T-helper 17 cell (primary cell): ENCODE measurements at regions not wholly inside any gene's neighbourhood (a gene's known extent, or its start where the extent isn't known, plus 50 kb on each side); places are given as distances from the start of the nearest gene placed in this dataset.

ENCODE experiments used
- ATAC-seq: fragments of 150-1000 bp; cut with Tn5 transposase; 2 replicates; pipeline ENCODE4 v1.10.0; 2021; ENCODE audit warnings: mild to moderate bottlenecking, moderate library complexity
- DNase-seq, 3 donors: peaks; one replicate each; pipeline versions ENCODE4 v3.0.0 to v3.0.0-alpha.2; 2020 to 2021
- H3K9me3 ChIP-seq: one replicate; pipeline ENCODE4 v1.7.0; 2013; ENCODE audit warnings: low read length, mild to moderate bottlenecking; ENCODE audit not compliant: control insufficient read depth, poor library complexity, severe bottlenecking
- H3K27ac Mint-ChIP-seq: one replicate; pipeline ENCODE4 v1.8.0; 2022; ENCODE audit warnings: mild to moderate bottlenecking, moderate library complexity, mixed read lengths
- H3K27me3 Mint-ChIP-seq: one replicate; pipeline ENCODE4 v1.8.0; 2022; ENCODE audit warnings: mixed read lengths
- H3K36me3 Mint-ChIP-seq: one replicate; pipeline ENCODE4 v1.8.0; 2022; ENCODE audit warnings: low read depth, mixed read lengths
- H3K4me1 Mint-ChIP-seq: one replicate; pipeline ENCODE4 v1.8.0; 2022; ENCODE audit warnings: mild to moderate bottlenecking, mixed read lengths
- H3K4me3 Mint-ChIP-seq: one replicate; pipeline ENCODE4 v1.8.0; 2022; ENCODE audit warnings: mild to moderate bottlenecking, moderate library complexity, mixed read lengths

DNA sequence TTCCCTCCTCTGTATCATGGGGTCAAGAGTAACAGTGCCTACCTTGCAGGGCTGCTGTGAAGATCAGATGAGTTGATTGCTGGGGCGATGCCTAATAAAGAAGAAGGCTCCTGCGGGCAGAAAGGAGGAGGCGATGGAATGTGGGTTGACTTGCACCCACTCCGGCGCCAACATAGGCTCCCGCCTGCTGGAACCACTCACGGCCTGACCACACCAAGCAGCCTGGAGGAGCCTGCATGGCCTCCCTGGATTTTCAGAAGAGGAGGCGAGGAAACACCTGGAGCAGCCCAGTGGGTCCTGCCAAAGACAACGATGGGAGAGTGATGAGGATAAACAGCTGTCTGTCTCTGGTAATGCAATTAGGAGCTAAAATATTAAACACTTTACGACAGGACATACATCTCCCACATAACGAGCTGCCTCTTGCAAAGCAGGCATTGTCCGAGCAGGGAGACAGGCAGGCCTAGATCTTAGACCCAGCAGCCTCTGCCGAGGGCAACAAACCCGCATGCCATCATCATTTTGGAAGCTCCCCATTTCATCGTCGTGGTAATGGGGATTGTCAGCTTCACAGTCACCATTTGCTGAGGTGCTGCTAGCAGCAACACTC lies 302.9 kb upstream of the ZMIZ1 start:
- DNase-seq (no peak), ATAC-seq (no peak)
- Mint-ChIP-seq H3K36me3 (no peaks in the 10 kb centered on the region), H3K27me3 (peaks cover 37% of the 10 kb centered on the region), H3K4me3 (no peak overlapping the region), H3K27ac (no peak overlapping the region), H3K4me1 (peaks cover 5% of the 10 kb centered on the region)
- no peaks in the 10 kb centered on the region for H3K9me3 ChIP-seq

DNA sequence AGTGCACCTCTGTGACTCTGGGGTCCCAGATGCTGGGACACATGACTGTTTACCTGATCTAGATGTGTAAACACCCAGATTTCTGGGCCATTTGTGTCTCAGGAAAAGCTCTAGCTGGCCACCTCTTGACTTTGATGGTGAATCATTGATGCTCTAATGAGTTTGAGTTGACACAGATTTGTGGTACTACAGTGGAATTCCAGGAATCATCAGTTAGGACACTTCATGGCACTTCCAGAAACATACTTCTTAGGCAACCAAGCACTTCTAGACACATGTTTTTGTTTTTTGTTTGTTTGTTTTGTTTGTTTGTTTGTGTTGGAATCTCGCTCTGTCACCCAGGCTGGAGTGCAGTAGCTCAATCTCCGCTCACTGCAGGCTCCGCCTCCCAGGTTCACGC lies 302.2 kb upstream of the ZMIZ1 start:
- Mint-ChIP-seq H3K4me3 (no peak overlapping the region), H3K27me3 (peaks cover 37% of the 10 kb centered on the region), H3K27ac (no peak overlapping the region), H3K36me3 (no peaks in the 10 kb centered on the region), H3K4me1 (peaks cover 5% of the 10 kb centered on the region)
- ATAC-seq, result no peak
- H3K9me3 ChIP-seq, result no peaks in the 10 kb centered on the region
- no peak for DNase-seq

DNA sequence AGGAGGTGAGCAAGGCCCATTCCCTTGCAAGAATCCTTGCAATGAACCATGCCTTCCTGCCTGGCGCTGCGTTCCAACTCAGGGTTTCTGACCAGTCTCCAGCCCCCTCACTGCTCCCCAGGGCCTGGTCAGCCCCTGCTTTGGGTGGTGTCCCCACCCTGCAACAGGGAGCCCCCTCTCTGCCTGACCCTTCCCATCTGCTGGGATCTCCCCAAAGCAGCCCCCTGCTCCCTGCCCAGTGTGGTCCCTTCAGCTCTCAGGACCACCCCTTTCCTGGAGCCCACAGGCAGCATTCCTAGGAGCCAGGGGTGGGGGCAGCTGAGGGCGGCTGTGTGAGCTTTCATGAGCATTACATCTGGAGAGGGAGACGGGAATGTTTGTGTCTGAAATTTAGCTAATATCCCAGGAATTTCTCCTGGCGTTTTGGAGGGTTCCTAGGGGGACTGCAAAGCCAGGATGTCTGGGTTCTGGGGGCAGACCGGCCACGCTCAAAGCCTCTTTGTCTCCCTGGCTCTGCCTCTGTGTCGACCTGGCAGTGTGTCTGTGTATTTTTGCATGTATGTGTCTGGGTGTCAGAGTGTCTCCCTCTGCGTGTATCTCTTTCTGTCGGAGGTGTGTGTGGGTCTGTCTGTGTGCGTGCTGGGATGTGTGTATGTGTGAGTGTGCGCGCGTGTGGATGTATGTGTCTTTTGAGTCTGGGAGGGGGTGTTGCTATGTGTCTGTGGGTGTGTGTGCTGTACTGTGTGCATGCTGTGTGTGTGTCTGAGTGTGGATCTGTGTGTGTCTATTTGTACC lies 300.5 kb upstream of the ZMIZ1 start:
- Mint-ChIP-seq H3K4me1 (peaks cover 5% of the 10 kb centered on the region), H3K27ac (no peak overlapping the region), H3K36me3 (no peaks in the 10 kb centered on the region), H3K27me3 (peaks cover 29% of the 10 kb centered on the region), H3K4me3 (no peak overlapping the region)
- DNase-seq (no peak), ATAC-seq (no peak)
- no peaks in the 10 kb centered on the region for H3K9me3 ChIP-seq

DNA sequence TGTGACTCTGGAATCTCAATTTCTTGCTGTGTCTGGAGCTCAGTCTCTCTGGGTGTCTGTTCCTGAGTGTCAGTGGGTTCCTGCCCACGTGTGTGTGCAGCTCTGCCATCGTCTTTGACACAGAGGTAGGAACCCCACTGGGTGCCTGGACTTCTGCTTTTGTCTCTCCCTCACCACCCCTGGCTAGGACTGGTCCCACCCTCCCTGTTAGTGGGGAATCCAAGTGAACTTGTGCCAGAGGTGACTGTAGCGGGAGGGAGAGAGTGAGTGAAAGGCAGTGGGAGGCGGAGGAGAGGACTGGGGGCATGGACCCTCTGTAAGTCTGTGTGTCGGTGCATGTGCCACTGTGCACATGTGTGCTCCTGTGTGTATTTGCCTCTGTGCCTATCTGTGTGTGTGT lies 299.9 kb upstream of the ZMIZ1 start:
- no peak for ATAC-seq
- no peak overlapping the region for H3K4me3 Mint-ChIP-seq
- peaks cover 29% of the 10 kb centered on the region for H3K27me3 Mint-ChIP-seq
- no peaks in the 10 kb centered on the region for H3K9me3 ChIP-seq
- no peaks in the 10 kb centered on the region for H3K36me3 Mint-ChIP-seq
- H3K4me1 Mint-ChIP-seq, result peaks cover 5% of the 10 kb centered on the region
- DNase-seq, result no peak
- no peak overlapping the region for H3K27ac Mint-ChIP-seq

DNA sequence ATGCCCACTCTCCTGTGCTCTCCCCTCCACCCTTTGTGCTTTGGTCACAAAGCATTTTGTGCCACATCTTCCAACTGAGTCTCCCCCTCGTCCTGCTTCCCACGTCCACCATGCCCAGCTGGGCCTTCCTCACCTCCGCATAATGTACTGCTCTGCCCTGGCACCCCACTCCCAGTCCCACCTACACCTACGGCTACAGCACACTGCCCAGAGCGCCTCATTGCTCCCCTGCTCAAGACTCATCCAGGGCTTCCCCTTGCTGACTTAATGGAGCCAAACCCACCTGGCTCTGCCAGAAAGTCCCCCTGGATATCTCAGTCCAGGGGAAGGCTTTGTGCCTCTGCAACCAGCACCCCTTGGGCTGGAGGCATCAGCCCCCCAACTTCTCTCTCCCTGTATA lies 299.2 kb upstream of the ZMIZ1 start:
- ATAC-seq (no peak), DNase-seq (no peak)
- Mint-ChIP-seq H3K4me1 (peaks cover 5% of the 10 kb centered on the region), H3K27ac (no peak overlapping the region), H3K4me3 (no peak overlapping the region), H3K36me3 (no peaks in the 10 kb centered on the region), H3K27me3 (peaks cover 29% of the 10 kb centered on the region)
- no peaks in the 10 kb centered on the region for H3K9me3 ChIP-seq

DNA sequence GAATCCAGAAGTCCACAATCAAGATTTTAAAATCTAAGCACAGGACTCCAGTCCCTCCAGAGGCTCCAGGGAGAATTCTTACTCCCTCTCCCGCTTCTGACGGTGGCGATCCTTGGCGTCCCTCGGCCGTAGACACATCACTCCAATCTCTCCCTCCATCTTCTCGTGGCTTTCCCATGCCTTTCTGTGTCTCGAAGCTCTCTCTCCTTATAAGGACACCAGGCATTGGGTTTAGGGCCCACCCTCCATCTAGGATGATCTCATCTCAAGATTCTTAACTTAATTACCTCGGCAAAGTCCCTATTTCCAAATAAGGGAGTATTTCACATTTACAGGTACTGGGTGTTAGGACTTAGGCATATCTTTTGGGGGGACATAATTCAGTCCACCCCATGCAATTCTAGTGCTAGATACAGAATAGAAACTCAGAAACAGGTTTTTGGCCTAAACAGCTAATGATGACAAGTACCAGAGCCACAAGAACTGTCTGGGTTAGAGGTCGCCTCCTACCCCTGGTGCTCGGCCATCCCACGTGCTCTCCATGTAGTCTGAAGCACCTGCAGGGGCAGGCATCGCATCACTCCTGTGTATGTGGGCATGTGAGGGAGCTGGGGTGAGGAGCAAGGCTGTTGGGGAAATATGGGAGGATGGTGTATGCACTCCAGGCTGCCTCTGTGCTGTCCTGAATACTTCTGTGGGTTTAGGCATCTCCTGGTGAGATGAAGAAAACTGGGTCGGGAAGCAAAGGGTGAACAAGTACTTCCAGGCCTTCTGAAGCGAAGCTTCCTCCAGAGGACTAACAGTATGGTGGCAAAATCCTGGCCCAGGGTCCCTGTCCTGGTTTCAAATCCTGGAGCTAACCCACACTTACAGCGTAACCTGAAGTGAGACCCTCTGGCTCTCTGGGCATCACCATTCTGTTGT lies 298.3 kb upstream of the ZMIZ1 start:
- peaks cover 5% of the 10 kb centered on the region for H3K4me1 Mint-ChIP-seq
- DNase-seq (no peak), ATAC-seq (no peak)
- H3K36me3 Mint-ChIP-seq, result no peaks in the 10 kb centered on the region
- H3K9me3 ChIP-seq, result no peaks in the 10 kb centered on the region
- no peak overlapping the region for H3K27ac Mint-ChIP-seq
- no peak overlapping the region for H3K4me3 Mint-ChIP-seq
- H3K27me3 Mint-ChIP-seq, result peaks cover 22% of the 10 kb centered on the region

DNA sequence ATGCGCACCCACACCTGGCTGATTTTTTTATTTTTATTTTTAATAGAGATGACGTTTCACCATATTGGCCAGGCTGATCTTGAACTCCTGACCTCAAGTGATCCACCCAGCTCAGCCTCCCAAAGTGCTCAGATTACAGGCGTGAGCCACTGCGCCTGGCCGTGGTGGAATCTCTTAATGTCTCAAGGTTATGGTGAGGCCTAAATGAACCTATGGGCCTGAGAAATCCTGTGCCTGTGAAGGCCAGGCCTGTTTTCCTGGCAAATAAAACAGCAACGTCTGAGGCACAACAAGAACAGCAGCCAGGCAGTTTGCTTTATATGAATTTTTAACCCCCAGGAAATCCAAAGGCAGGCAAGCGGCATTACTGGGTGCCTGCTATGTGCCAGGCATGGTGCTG lies 297.5 kb upstream of the ZMIZ1 start:
- Mint-ChIP-seq H3K27ac (no peak overlapping the region), H3K4me1 (peaks cover 5% of the 10 kb centered on the region), H3K4me3 (no peak overlapping the region), H3K27me3 (peaks cover 18% of the 10 kb centered on the region), H3K36me3 (no peaks in the 10 kb centered on the region)
- DNase-seq, result no peak
- no peaks in the 10 kb centered on the region for H3K9me3 ChIP-seq
- ATAC-seq, result no peak

DNA sequence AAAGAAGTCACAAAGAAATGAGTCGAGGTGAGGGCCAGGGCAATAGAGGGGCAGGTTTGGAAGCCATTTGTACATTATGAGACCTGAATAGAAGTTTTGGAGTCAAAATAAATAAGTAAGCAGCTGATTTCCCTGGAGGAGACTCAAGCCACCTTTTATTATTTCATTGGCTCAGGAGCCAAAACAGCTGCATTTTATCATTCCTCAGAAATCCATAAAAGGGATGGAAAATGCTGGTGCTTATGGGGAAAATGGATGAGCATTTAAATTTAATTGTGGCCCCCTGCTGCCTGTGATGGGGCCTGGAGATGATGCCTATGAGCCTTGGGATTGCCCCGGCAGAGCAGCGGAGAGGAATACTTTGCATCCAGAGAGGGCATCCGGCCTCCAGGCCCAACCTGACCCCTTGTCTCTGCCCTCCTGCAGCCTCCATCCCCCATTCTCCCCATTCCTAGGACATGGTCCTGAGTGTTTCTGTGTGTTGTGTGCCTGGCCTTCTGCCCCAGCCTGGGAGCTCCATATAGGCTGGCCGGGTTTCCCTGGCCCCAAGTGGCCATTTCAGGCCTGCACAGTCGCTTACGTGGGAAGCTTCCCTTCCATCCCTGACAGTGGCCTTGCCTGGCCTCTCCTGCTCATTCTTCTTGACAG lies 296.8 kb upstream of the ZMIZ1 start:
- Mint-ChIP-seq H3K36me3 (peaks cover 2% of the 10 kb centered on the region), H3K27ac (no peak overlapping the region), H3K27me3 (peaks cover 21% of the 10 kb centered on the region), H3K4me1 (peaks cover 6% of the 10 kb centered on the region), H3K4me3 (no peak overlapping the region)
- ATAC-seq (no peak), DNase-seq (no peak)
- H3K9me3 ChIP-seq, result no peaks in the 10 kb centered on the region

DNA sequence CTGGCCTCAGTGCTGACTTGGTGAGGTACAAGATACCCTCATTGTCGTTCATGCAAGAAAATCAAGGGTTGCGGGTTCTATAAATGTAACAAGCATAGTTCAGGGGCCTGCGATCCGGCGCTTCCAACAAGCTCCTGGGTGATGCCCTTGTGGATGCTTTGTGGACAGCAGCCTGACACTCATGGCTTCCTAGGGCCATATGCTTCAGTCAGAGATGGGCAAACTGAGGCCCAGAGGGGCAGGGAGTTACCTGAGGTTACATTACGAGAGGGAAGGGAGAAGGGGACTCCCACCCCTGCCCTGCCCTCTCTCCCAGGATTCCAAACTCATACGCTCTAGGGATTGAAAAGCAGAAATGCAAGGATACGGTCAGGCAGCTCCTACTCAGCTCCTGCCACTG lies 296.3 kb upstream of the ZMIZ1 start:
- ATAC-seq, result no peak
- peaks cover 9% of the 10 kb centered on the region for H3K4me1 Mint-ChIP-seq

DNA sequence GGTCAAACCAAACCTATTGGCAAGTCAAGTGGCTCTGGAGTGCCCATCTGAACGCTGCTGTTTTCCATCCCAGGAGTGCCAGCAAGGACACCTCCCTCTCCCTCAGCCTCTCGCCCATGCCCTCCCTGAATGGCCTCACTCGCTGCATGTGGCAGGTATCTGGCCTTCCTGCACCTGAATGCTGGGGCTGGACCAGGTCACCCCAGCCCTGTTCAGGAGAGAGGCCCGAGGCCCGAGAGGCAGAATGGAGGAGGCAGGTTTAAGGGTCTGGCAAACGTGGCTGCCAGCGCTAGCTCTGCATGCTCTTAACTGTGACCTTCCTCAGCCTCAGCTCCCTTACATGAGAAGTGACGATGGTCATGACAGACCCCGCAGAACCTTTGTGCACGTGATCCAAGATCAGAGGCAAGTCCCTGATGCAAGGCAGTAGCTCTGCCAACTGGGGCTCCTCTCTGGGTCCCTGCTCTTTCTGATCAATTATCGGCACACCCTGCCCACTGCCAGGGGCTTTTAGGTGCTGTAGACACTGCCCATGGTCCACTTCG lies 295.7 kb upstream of the ZMIZ1 start:
- Mint-ChIP-seq H3K27me3 (peaks cover 21% of the 10 kb centered on the region), H3K36me3 (peaks cover 2% of the 10 kb centered on the region), H3K27ac (no peak overlapping the region), H3K4me1 (peaks cover 9% of the 10 kb centered on the region), H3K4me3 (no peak overlapping the region)
- ATAC-seq, result no peak
- no peak for DNase-seq
- no peaks in the 10 kb centered on the region for H3K9me3 ChIP-seq

More for the DNA sequence above, 296.3 kb upstream of the ZMIZ1 start:
- peaks cover 2% of the 10 kb centered on the region for H3K36me3 Mint-ChIP-seq
- H3K27me3 Mint-ChIP-seq, result peaks cover 21% of the 10 kb centered on the region
- H3K9me3 ChIP-seq, result no peaks in the 10 kb centered on the region
- H3K4me3 Mint-ChIP-seq, result no peak overlapping the region
- DNase-seq, result no peak
- no peak overlapping the region for H3K27ac Mint-ChIP-seq

DNA sequence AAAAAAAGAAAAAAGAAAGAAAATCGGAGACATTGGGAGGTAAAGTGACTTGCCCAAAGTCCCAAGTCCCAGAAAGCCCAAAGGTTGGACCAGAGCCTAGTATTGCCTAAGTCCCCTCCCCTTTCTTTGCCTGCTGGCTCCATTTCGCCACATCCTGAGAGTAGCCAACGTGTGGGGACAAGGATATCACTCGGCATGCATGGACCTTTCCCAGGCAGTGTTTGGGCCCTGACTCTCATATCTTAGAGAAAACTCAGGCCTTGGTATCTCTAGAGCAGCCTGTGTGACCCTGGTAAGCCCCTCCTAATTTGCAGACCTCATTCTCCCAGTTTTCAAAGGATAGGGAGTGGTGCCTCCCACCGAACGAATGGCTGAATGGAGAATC lies 294.2 kb upstream of the ZMIZ1 start:
- DNase-seq, result no peak
- H3K27me3 Mint-ChIP-seq, result peaks cover 22% of the 10 kb centered on the region

DNA sequence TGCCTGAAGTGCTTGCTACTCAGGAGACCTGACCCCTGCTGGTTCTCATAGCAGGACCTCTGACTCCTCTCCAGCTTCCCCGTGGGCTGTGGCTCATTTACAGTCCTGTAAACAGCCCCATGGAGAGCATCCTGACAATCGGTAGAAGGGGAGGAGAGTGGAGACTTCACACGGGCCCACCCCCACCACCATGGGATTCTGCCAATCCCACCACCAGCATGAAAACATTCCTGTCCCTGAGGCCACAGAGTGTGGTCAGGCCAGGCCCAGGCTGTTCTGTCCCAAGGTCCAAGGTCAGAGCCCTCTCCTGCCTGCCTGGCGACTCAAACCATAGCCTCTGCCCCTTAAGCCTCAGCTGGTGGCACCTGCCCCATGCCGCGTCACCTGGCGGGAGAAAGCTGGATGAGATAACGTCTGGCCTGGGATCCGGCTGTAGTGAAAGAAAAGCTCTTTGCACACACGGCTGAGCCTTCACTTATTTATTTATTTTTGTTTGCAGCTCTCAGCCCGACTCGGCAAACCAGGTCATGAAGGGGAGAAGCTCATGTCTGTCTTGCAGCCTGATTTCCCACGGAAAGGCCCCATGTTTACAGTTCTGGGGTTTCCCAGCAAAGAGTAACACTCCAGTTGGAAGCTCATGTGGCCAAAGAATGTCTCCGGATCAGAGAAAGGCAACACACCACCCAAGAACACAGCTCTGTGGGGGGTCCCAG lies 293.6 kb upstream of the ZMIZ1 start:
- Mint-ChIP-seq H3K36me3 (peaks cover 2% of the 10 kb centered on the region), H3K27ac (no peak overlapping the region), H3K4me1 (peaks cover 4% of the 10 kb centered on the region), H3K27me3 (peaks cover 21% of the 10 kb centered on the region), H3K4me3 (no peak overlapping the region)
- ATAC-seq, result no peak
- H3K9me3 ChIP-seq, result no peaks in the 10 kb centered on the region
- no peak for DNase-seq

More for the DNA sequence above, 294.2 kb upstream of the ZMIZ1 start:
- H3K27ac Mint-ChIP-seq, result no peak overlapping the region
- peaks cover 6% of the 10 kb centered on the region for H3K4me1 Mint-ChIP-seq
- H3K36me3 Mint-ChIP-seq, result peaks cover 2% of the 10 kb centered on the region
- H3K4me3 Mint-ChIP-seq, result no peak overlapping the region
- no peak for ATAC-seq
- H3K9me3 ChIP-seq, result no peaks in the 10 kb centered on the region
